Panc1 (cell line): ENCODE measurements at regions not wholly inside any gene's neighbourhood (a gene's known extent, or its start where the extent isn't known, plus 50 kb on each side); places are given as distances from the start of the nearest gene placed in this dataset.

Experiments
- POLR2AphosphoS5 ChIP-seq: IDR thresholded peaks from 2 replicates; pipeline ENCODE4 v1.6.1; 2012; ENCODE audit warnings: mild to moderate bottlenecking, low read depth, low read length, moderate library complexity
- TF ChIP-seq, protein P1 (sequence below): fragments of 450-650 bp; IDR thresholded peaks from 2 replicates; pipeline ENCODE4 v1.5.1; 2017; ENCODE audit warnings: mild to moderate bottlenecking

DNA sequence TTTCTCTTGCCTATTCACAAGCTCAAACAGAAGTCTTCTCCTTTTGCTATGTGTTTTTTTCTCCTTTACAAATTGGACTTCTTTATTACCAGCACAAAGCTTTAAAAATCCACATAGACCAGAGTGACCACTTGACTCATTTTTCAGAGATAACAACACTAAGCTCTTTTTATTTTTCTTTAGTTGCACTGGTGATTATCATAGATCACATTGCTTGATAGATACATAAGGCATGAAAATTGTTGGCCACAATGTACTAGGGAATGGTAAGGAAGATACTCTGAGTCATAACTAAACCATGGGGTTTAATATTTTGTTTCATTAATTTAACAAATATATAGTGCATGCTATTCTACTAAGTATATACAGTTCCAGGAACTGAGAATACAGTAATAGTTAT, 159.0 kb downstream of the GASK1B start:
- no peak for TF ChIP-seq POLR2AphosphoS5
- TF ChIP-seq, protein P1, sequence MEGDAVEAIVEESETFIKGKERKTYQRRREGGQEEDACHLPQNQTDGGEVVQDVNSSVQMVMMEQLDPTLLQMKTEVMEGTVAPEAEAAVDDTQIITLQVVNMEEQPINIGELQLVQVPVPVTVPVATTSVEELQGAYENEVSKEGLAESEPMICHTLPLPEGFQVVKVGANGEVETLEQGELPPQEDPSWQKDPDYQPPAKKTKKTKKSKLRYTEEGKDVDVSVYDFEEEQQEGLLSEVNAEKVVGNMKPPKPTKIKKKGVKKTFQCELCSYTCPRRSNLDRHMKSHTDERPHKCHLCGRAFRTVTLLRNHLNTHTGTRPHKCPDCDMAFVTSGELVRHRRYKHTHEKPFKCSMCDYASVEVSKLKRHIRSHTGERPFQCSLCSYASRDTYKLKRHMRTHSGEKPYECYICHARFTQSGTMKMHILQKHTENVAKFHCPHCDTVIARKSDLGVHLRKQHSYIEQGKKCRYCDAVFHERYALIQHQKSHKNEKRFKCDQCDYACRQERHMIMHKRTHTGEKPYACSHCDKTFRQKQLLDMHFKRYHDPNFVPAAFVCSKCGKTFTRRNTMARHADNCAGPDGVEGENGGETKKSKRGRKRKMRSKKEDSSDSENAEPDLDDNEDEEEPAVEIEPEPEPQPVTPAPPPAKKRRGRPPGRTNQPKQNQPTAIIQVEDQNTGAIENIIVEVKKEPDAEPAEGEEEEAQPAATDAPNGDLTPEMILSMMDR: no peak
